CD14-positive monocyte (primary cell): ENCODE measurements at regions not wholly inside any gene's neighbourhood (a gene's known extent, or its start where the extent isn't known, plus 50 kb on each side); places are given as distances from the start of the nearest gene placed in this dataset.

Experiments used
- DNase-seq, 3 donors: peaks; one replicate each; pipeline ENCODE4 v3.0.0-alpha.2; 2011 to 2022
- H2AFZ ChIP-seq: 2 replicates; pipeline ENCODE4 v1.6.0; 2012; ENCODE audit warnings: mild to moderate bottlenecking, low read depth, low read length, inconsistent platforms; ENCODE audit not compliant: insufficient read depth, poor library complexity, severe bottlenecking
- H3K27ac ChIP-seq, 2 donors: 1 replicate in 1 of 2; 2 replicates in 1 of 2; pipeline ENCODE4 v1.5.1; 2012 to 2013; ENCODE audit warnings: low read length in 2 of 2, control low read depth in 1 of 2, inconsistent platforms in 1 of 2, low read depth in 1 of 2, mild to moderate bottlenecking in 1 of 2
- H3K27me3 ChIP-seq, 2 donors: one replicate each; pipeline versions ENCODE4 v1.6.0 to v1.6.1; 2011 to 2013; ENCODE audit warnings: low read length in 2 of 2; ENCODE audit not compliant: control insufficient read depth in 2 of 2, insufficient read depth in 2 of 2
- H3K36me3 ChIP-seq, 2 donors: replicated peaks in 1 of 2; 1 replicate in 1 of 2; 2 replicates in 1 of 2; pipeline versions ENCODE4 v1.5.1 to v1.6.1; 2012 to 2013; ENCODE audit warnings: low read length in 2 of 2, control low read depth in 1 of 2, inconsistent platforms in 1 of 2, mild to moderate bottlenecking in 1 of 2; ENCODE audit not compliant: insufficient read depth in 2 of 2, control insufficient read depth in 1 of 2
- H3K4me1 ChIP-seq, 2 donors: 1 replicate in 1 of 2; 2 replicates in 1 of 2; pipeline versions ENCODE4 v1.5.1 to v1.6.1; 2012 to 2013; ENCODE audit warnings: low read length in 2 of 2, control low read depth in 1 of 2, inconsistent platforms in 1 of 2, mild to moderate bottlenecking in 1 of 2, moderate library complexity in 1 of 2; ENCODE audit not compliant: insufficient read depth in 2 of 2, control insufficient read depth in 1 of 2
- H3K4me2 ChIP-seq: replicated peaks from 2 replicates; pipeline ENCODE3; 2012; ENCODE audit warnings: low read length, moderate library complexity, mild to moderate bottlenecking; ENCODE audit not compliant: poor library complexity, severe bottlenecking; ENCODE audit errors: extremely low read depth
- H3K4me3 ChIP-seq, 3 experiments: fragments of 200-600 bp in 1 of 3; sonication (generic) in 1 of 3; replicated peaks in 1 of 3; 1 replicate in 2 of 3; 2 replicates in 1 of 3; pipeline ENCODE4 v1.5.1; 2011 to 2013; ENCODE audit warnings: low read length in 3 of 3, mild to moderate bottlenecking in 3 of 3, control low read depth in 2 of 3, low read depth in 2 of 3, inconsistent platforms in 1 of 3, moderate library complexity in 1 of 3
- H3K79me2 ChIP-seq: 2 replicates; pipeline ENCODE4 v1.6.0; 2012; ENCODE audit warnings: mild to moderate bottlenecking, control low read depth, inconsistent platforms, low read length, moderate library complexity; ENCODE audit not compliant: insufficient read depth
- H3K9ac ChIP-seq: 2 replicates; pipeline ENCODE4 v1.6.0; 2017; ENCODE audit warnings: low read length, mild to moderate bottlenecking; ENCODE audit not compliant: insufficient read depth, poor library complexity, severe bottlenecking
- H3K9me3 ChIP-seq, 2 donors: replicated peaks in 1 of 2; 1 replicate in 1 of 2; 2 replicates in 1 of 2; pipeline versions ENCODE4 v1.5.1 to v1.6.1; 2012 to 2013; ENCODE audit warnings: low read length in 2 of 2, control low read depth in 1 of 2; ENCODE audit not compliant: control insufficient read depth in 1 of 2, insufficient read depth in 1 of 2
- H4K20me1 ChIP-seq: 2 replicates; pipeline ENCODE4 v1.6.0; 2012; ENCODE audit warnings: mild to moderate bottlenecking, low read length, control low read depth, moderate library complexity; ENCODE audit not compliant: insufficient read depth
- H3K27ac Mint-ChIP-seq, 7 donors: one replicate each; pipeline ENCODE4 v1.8.0; 2020; ENCODE audit warnings: mild to moderate bottlenecking in 7 of 7, mixed read lengths in 7 of 7, moderate library complexity in 6 of 7, inconsistent platforms in 2 of 7
- H3K27me3 Mint-ChIP-seq, 3 donors: one replicate each; pipeline ENCODE4 v1.8.0; 2021 to 2022; ENCODE audit warnings: low read depth in 3 of 3, mild to moderate bottlenecking in 3 of 3, mixed read lengths in 3 of 3, moderate library complexity in 3 of 3, inconsistent platforms in 1 of 3
- H3K36me3 Mint-ChIP-seq, 2 donors: one replicate each; pipeline ENCODE4 v1.8.0; 2020; ENCODE audit warnings: mixed read lengths in 2 of 2, inconsistent platforms in 1 of 2, mild to moderate bottlenecking in 1 of 2
- H3K4me1 Mint-ChIP-seq: one replicate; pipeline ENCODE4 v1.8.0; 2020; ENCODE audit warnings: mild to moderate bottlenecking, mixed read lengths
- H3K4me3 Mint-ChIP-seq, 2 donors: one replicate each; pipeline ENCODE4 v1.8.0; 2020; ENCODE audit warnings: mild to moderate bottlenecking in 2 of 2, mixed read lengths in 2 of 2, moderate library complexity in 1 of 2
- H3K9me3 Mint-ChIP-seq, 7 donors: one replicate each; pipeline ENCODE4 v1.8.0; 2020 to 2022; ENCODE audit warnings: mixed read lengths in 7 of 7, mild to moderate bottlenecking in 6 of 7, moderate library complexity in 6 of 7, inconsistent platforms in 2 of 7
- WGBS: methylation state at CpG from one replicate; pipeline ENCODE4 v1.1.5; 2013; ENCODE audit warnings: missing lambda C conversion rate; ENCODE audit not compliant: insufficient coverage; 5-methylcytosine and 5-hydroxymethylcytosine counted together
- intact Hi-C, 2 donors: fragments of 100-400 bp; cut with micrococcal nuclease; formaldehyde crosslinking; loops; one replicate each; pipeline versions ENCODE4 v1.15.0 to v1.15.1; 2023
- TF ChIP-seq, protein P1 (sequence below): fragments of 200-600 bp; IDR thresholded peaks from one replicate; pipeline ENCODE4 v1.8.0; 2022; ENCODE audit warnings: antibody characterized with exemption, mild to moderate bottlenecking

DNA sequence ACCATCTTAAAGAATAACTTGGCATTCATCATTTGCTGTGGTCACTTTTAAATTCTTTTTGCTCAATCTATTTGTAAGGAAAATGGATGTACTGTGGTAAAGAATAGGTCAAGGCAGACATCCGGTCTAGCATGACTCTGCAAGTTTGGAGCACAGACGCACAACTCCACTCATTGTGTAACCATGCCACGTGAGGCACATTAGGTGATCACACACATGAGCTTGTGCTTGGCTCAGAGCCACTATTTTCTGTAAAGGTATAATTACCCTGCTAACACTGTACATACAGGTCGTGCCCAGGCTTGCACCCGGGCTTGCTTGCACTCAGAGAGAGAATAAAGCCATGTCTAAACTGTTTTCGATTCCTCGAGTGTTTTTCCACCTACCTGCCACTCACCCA lies 1289.1 kb upstream of the ADGRB3 start:
- H3K4me2 ChIP-seq, result no peak overlapping the region
- H2AFZ ChIP-seq, result no peak overlapping the region
- TF ChIP-seq, protein P1, sequence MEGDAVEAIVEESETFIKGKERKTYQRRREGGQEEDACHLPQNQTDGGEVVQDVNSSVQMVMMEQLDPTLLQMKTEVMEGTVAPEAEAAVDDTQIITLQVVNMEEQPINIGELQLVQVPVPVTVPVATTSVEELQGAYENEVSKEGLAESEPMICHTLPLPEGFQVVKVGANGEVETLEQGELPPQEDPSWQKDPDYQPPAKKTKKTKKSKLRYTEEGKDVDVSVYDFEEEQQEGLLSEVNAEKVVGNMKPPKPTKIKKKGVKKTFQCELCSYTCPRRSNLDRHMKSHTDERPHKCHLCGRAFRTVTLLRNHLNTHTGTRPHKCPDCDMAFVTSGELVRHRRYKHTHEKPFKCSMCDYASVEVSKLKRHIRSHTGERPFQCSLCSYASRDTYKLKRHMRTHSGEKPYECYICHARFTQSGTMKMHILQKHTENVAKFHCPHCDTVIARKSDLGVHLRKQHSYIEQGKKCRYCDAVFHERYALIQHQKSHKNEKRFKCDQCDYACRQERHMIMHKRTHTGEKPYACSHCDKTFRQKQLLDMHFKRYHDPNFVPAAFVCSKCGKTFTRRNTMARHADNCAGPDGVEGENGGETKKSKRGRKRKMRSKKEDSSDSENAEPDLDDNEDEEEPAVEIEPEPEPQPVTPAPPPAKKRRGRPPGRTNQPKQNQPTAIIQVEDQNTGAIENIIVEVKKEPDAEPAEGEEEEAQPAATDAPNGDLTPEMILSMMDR, result no peak
- no peaks in the 10 kb centered on the region for H4K20me1 ChIP-seq
- Mint-ChIP-seq H3K4me3 (no peak overlapping the region), H3K27me3 (no peaks in the 10 kb centered on the region), H3K4me1 (no peaks in the 10 kb centered on the region), H3K9me3 (peaks cover 0 to 16% (median 2%) of the 10 kb centered on the region in 7 donors), H3K27ac (no peak overlapping the region), H3K36me3 (no peaks in the 10 kb centered on the region)
- no peaks in the 10 kb centered on the region for H3K79me2 ChIP-seq
- DNase-seq, result no peak
- no peak overlapping the region for H3K9ac ChIP-seq
- no peak overlapping the region for H3K27ac ChIP-seq
- H3K27me3 ChIP-seq, result no peaks in the 10 kb centered on the region
- no peak overlapping the region for H3K4me3 ChIP-seq
- intact Hi-C loops, result no loop called here
- H3K36me3 ChIP-seq, result no peaks in the 10 kb centered on the region
- no peaks in the 10 kb centered on the region for H3K4me1 ChIP-seq
- peaks cover 20 to 25% of the 10 kb centered on the region in 2 donors for H3K9me3 ChIP-seq
- 84% methylated on average over 2 of the region's 7 CpGs for WGBS

DNA sequence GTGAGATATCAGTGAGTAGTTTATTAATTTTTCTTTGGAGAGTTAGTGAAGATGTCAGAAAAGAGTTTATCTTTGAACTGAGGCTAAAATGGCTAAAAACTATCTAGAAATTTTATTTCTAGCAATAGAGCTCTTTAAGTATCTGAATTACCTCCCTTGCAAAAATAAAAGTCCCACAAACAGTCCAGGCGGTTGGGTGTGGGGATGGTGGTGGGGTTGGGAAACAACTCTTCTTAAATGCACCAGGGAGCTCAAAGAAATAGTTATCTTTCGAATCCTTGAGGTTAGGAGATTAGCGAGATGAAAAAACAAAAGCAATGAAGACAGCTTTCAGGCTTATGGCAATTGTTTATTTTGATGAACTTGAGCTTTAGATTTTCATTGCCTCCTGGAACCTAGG lies 1299.1 kb upstream of the ADGRB3 start:
- Histone ChIP-seq H3K4me2 (no peak overlapping the region), H3K9ac (no peak overlapping the region), H2AFZ (no peak overlapping the region), H3K27ac (no peak overlapping the region), H3K36me3 (no peaks in the 10 kb centered on the region), H3K79me2 (no peaks in the 10 kb centered on the region), H3K9me3 (no peaks in the 10 kb centered on the region), H4K20me1 (no peaks in the 10 kb centered on the region), H3K4me3 (no peak overlapping the region), H3K27me3 (no peaks in the 10 kb centered on the region), H3K4me1 (no peaks in the 10 kb centered on the region)
- H3K27ac Mint-ChIP-seq, result no peak overlapping the region
- H3K4me3 Mint-ChIP-seq, result no peak overlapping the region
- intact Hi-C loops, result no loop called here
- no peaks in the 10 kb centered on the region for H3K4me1 Mint-ChIP-seq
- 100% methylated on average over 2 of the region's 3 CpGs for WGBS
- no peak for DNase-seq
- TF ChIP-seq, protein P1, result no peak
- H3K27me3 Mint-ChIP-seq, result no peaks in the 10 kb centered on the region
- H3K36me3 Mint-ChIP-seq, result no peaks in the 10 kb centered on the region
- H3K9me3 Mint-ChIP-seq, result peaks cover 0 to 4% (median 1%) of the 10 kb centered on the region in 7 donors
